ENCODE measurements at regions not wholly inside any gene's neighbourhood (a gene's known extent, or its start where the extent isn't known, plus 50 kb on each side); places are given as distances from the start of the nearest gene placed in this dataset.

- no peak for TF ChIP-seq EZH2 (IDR thresholded peaks at IDR 0.05; ENCODE audit: borderline replicate concordance, low read depth, low read length, poor library complexity, severe bottlenecking)
- TF ChIP-seq, protein P1, sequence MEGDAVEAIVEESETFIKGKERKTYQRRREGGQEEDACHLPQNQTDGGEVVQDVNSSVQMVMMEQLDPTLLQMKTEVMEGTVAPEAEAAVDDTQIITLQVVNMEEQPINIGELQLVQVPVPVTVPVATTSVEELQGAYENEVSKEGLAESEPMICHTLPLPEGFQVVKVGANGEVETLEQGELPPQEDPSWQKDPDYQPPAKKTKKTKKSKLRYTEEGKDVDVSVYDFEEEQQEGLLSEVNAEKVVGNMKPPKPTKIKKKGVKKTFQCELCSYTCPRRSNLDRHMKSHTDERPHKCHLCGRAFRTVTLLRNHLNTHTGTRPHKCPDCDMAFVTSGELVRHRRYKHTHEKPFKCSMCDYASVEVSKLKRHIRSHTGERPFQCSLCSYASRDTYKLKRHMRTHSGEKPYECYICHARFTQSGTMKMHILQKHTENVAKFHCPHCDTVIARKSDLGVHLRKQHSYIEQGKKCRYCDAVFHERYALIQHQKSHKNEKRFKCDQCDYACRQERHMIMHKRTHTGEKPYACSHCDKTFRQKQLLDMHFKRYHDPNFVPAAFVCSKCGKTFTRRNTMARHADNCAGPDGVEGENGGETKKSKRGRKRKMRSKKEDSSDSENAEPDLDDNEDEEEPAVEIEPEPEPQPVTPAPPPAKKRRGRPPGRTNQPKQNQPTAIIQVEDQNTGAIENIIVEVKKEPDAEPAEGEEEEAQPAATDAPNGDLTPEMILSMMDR (conservative IDR thresholded peaks at IDR 0.05; ENCODE audit: low read depth, low read length): no peak
Measured at GRCh38 chr2:83104202-83104601, 1354.9 kb downstream of the SUCLG1 start.

All from A673 (cell line).